ENCODE measurements at regions not wholly inside any gene's neighbourhood (a gene's known extent, or its start where the extent isn't known, plus 50 kb on each side); places are given as distances from the start of the nearest gene placed in this dataset.

DNA sequence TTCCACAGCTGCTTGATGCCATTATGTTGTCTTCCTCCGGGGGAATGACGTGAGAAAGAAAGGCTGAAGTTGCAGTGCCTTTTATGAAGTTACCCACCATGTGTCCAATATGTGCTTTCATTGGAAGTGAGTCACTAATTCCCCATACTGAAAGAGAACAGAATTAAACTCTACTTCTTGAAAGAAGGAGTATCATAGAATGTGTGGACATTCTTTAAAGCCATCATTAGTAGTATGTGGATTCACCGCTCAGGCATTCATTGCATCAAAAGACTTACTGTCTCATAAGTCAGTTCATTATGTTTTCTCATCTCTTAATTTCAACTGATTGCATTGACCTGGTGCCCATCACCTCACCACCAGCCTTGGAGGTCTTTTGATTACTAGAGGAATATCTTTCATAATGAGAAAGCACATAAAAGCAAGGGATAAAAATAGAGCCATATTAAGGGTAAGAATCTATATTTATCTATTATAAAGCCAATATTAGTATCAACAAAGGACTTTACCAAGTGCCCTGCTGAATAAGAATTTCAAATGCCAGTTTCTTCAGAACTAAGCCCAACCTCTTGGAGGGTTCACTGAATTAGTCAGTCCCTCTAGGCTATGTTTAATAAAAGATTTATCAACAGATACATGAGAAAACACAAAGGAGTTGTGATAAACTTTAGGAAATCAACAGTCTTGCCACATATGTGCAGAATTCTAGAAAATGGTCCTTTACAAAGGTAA is 516.1 kb downstream of the NTRK2 start:
- no peaks in the 10 kb centered on the region for H3K9me3 ChIP-seq (ENCODE audit: control insufficient read depth in 1 of 2, insufficient read depth in 1 of 2, low read length in 2 of 2)
- DNase-seq (no peak), ATAC-seq (ENCODE audit: poor library complexity) (no peak)
- H3K4me1 Mint-ChIP-seq (ENCODE audit: low read depth): no peaks in the 10 kb centered on the region
- no peaks in the 10 kb centered on the region for H3K36me3 ChIP-seq (ENCODE audit: insufficient read depth, low read length)
- H3K27me3 Mint-ChIP-seq: peaks cover 26% of the 10 kb centered on the region
- CTCF ChIA-PET: no interaction called here
- no peak overlapping the region for H3K4me3 Mint-ChIP-seq
- no peaks in the 10 kb centered on the region for H3K36me3 Mint-ChIP-seq (ENCODE audit: low read depth)
- H3K27ac Mint-ChIP-seq: no peak overlapping the region
- H3K27ac ChIP-seq (ENCODE audit: low read depth in 1 of 2, low read length in 2 of 2): no peak overlapping the region
- H3K4me3 ChIP-seq (ENCODE audit: low read length): no peak overlapping the region
- no peak for TF ChIP-seq CTCF (IDR thresholded peaks at IDR 0.05)
- intact Hi-C loops (cut with DNase I, micrococcal nuclease): no loop called here
- H3K27me3 ChIP-seq (ENCODE audit: control insufficient read depth in 1 of 2, insufficient read depth in 2 of 2, low read length in 2 of 2): no peaks in the 10 kb centered on the region
- POLR2A ChIA-PET: no interaction called here
- no peaks in the 10 kb centered on the region for H3K4me1 ChIP-seq (ENCODE audit: insufficient read depth, low read length)
- no peaks in the 10 kb centered on the region for H3K9me3 Mint-ChIP-seq

DNA sequence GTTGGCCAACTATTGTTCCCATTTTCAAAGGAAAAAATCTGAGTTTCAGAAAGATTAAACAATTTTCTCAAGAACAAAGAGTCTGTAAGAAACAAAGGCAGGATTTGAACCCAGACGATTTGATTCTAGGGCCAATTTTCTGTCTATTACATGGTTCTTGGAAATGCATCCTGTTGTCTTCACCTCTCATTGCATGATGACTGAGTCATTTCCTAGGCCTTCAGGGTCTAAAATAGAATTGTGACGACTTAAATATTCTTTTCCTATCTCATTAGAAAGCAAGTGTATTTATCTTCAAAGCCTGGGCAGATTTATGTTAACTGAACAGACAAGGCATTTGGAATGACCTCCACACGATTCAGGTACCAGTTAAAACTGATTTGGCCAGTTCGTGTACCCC is 512.9 kb downstream of the NTRK2 start:
- Histone ChIP-seq H3K36me3 (ENCODE audit: insufficient read depth, low read length) (no peaks in the 10 kb centered on the region), H3K4me3 (ENCODE audit: low read length) (no peak overlapping the region), H3K27ac (ENCODE audit: low read depth in 1 of 2, low read length in 2 of 2) (no peak overlapping the region), H3K9me3 (ENCODE audit: control insufficient read depth in 1 of 2, insufficient read depth in 1 of 2, low read length in 2 of 2) (no peaks in the 10 kb centered on the region), H3K27me3 (ENCODE audit: control insufficient read depth in 1 of 2, insufficient read depth in 2 of 2, low read length in 2 of 2) (no peaks in the 10 kb centered on the region), H3K4me1 (ENCODE audit: insufficient read depth, low read length) (no peaks in the 10 kb centered on the region)
- ChIA-PET POLR2A (no interaction called here), CTCF (no interaction called here)
- H3K27ac Mint-ChIP-seq: no peak overlapping the region
- ATAC-seq (ENCODE audit: poor library complexity) (no peak), DNase-seq (no peak)
- H3K4me1 Mint-ChIP-seq (ENCODE audit: low read depth): no peaks in the 10 kb centered on the region
- no peaks in the 10 kb centered on the region for H3K9me3 Mint-ChIP-seq
- H3K4me3 Mint-ChIP-seq: no peak overlapping the region
- H3K27me3 Mint-ChIP-seq: peaks cover 24% of the 10 kb centered on the region
- intact Hi-C loops (cut with DNase I, micrococcal nuclease): no loop called here
- TF ChIP-seq CTCF (IDR thresholded peaks at IDR 0.05): no peak
- H3K36me3 Mint-ChIP-seq (ENCODE audit: low read depth): no peaks in the 10 kb centered on the region

GRCh38 chr9:85178474-85178873 is 508.9 kb downstream of the NTRK2 start:
- Histone ChIP-seq H3K9me3 (ENCODE audit: control insufficient read depth in 1 of 2, insufficient read depth in 1 of 2, low read length in 2 of 2) (no peaks in the 10 kb centered on the region), H3K27ac (ENCODE audit: low read depth in 1 of 2, low read length in 2 of 2) (no peak overlapping the region), H3K4me3 (ENCODE audit: low read length) (no peak overlapping the region), H3K36me3 (ENCODE audit: insufficient read depth, low read length) (no peaks in the 10 kb centered on the region), H3K27me3 (ENCODE audit: control insufficient read depth in 1 of 2, insufficient read depth in 2 of 2, low read length in 2 of 2) (no peaks in the 10 kb centered on the region), H3K4me1 (ENCODE audit: insufficient read depth, low read length) (no peaks in the 10 kb centered on the region)
- ATAC-seq (ENCODE audit: poor library complexity) (no peak), DNase-seq (no peak)
- intact Hi-C loops (cut with DNase I, micrococcal nuclease): no loop called here
- H3K4me3 Mint-ChIP-seq: no peak overlapping the region
- no peak overlapping the region for H3K27ac Mint-ChIP-seq
- no peak for TF ChIP-seq CTCF (IDR thresholded peaks at IDR 0.05)
- H3K4me1 Mint-ChIP-seq (ENCODE audit: low read depth): no peaks in the 10 kb centered on the region
- H3K27me3 Mint-ChIP-seq: peaks cover 31% of the 10 kb centered on the region
- CTCF ChIA-PET: no interaction called here
- H3K36me3 Mint-ChIP-seq (ENCODE audit: low read depth): no peaks in the 10 kb centered on the region
- no peaks in the 10 kb centered on the region for H3K9me3 Mint-ChIP-seq
- POLR2A ChIA-PET: no interaction called here
